Ovary (tissue), 7 donors: ENCODE measurements at regions not wholly inside any gene's neighbourhood (a gene's known extent, or its start where the extent isn't known, plus 50 kb on each side); places are given as distances from the start of the nearest gene placed in this dataset.

Source experiments
- DNase-seq, 5 donors: peaks; one replicate each; pipeline ENCODE4 v3.0.0-alpha.2; 2019 to 2020
- H3K27ac ChIP-seq, 2 donors: fragments of 200-600 bp; one replicate each; pipeline versions ENCODE4 v1.5.1 to v1.8.0; 2019 to 2022
- H3K27me3 ChIP-seq: fragments of 200-600 bp; one replicate; pipeline ENCODE4 v1.8.0; 2022
- H3K36me3 ChIP-seq: fragments of 200-600 bp; sonication (generic); one replicate; pipeline ENCODE4 v1.5.1; 2019
- H3K4me1 ChIP-seq: one replicate; pipeline ENCODE4 v1.8.1; 2013; ENCODE audit warnings: mild to moderate bottlenecking, moderate library complexity; ENCODE audit not compliant: insufficient read depth
- H3K4me3 ChIP-seq: fragments of 200-600 bp; sonication (generic); one replicate; pipeline ENCODE4 v1.5.1; 2017
- H3K9me3 ChIP-seq, 2 donors: fragments of 200-600 bp in 1 of 2; sonication (generic) in 1 of 2; one replicate each; pipeline versions ENCODE4 v1.5.1 to v1.8.1; 2013 to 2019; ENCODE audit warnings: mild to moderate bottlenecking in 1 of 2, moderate library complexity in 1 of 2
- CTCF ChIP-seq, 3 donors: fragments of 450-650 bp in 2 of 3; fragments of 200-600 bp in 1 of 3; IDR thresholded peaks; one replicate each; pipeline versions ENCODE4 v1.5.1 to v1.8.0; 2016 to 2022; ENCODE audit warnings: antibody characterized with exemption in 3 of 3, mild to moderate bottlenecking in 1 of 3
- EP300 ChIP-seq: sonication (generic); formaldehyde crosslinking; IDR thresholded peaks from one replicate; pipeline ENCODE4 v1.6.1; 2017; ENCODE audit warnings: antibody characterized with exemption
- POLR2A ChIP-seq: fragments of 450-650 bp; IDR thresholded peaks from one replicate; pipeline ENCODE4 v1.6.1; 2017; ENCODE audit warnings: antibody characterized with exemption, mild to moderate bottlenecking, moderate library complexity
- WGBS, 3 donors: extraction: QIAGEN DNeasy Blood & Tissue Kit in 1 of 3; methylation state at CpG; one replicate each; pipeline versions ENCODE4 v1.1.5 to v1.1.7; 2013 to 2017; 5-methylcytosine and 5-hydroxymethylcytosine counted together
- intact Hi-C, 4 donors: fragments of 100-400 bp; cut with DNase I; formaldehyde crosslinking; loops; one replicate each; pipeline versions ENCODE4 v1.11.0 to v1.15.1; 2022 to 2023
- donor health status: DM: no; HTN: no; CAD: no; lungs with moderate emphysema.
- donor health status: DM: no; HTN: no; CAD: no.
- donor health status: Bipolar disorder and iron deficiency.
- donor health status: DM: no; HTN: no; CAD: no.
- donor health status: DM: yes; HTN: yes; CAD: no.

GRCh38 chr5:52409835-52410234, 377.9 kb upstream of the ITGA1 start:
- no peaks in the 10 kb centered on the region for H3K27me3 ChIP-seq
- 85 to 88% (median 86%) methylated on average over 8 of the region's 8 CpGs for WGBS, 3 donors
- TF ChIP-seq POLR2A: no peak
- no peak for TF ChIP-seq EP300
- no peak for TF ChIP-seq CTCF (IDR thresholded peaks at IDR 0.05)

GRCh38 chr5:52419357-52419756, 368.4 kb upstream of the ITGA1 start:
- H3K4me3 ChIP-seq: no peak overlapping the region
- 71 to 77% (median 74%) methylated on average over 1 of the region's 1 CpG for WGBS, 3 donors
- intact Hi-C loops: no loop called here

More at GRCh38 chr5:52409835-52410234, 377.9 kb upstream of the ITGA1 start:
- Histone ChIP-seq H3K9me3 (no peaks in the 10 kb centered on the region), H3K27ac (no peak overlapping the region), H3K4me3 (no peak overlapping the region), H3K36me3 (no peaks in the 10 kb centered on the region), H3K4me1 (no peaks in the 10 kb centered on the region)
- intact Hi-C loops: no loop called here
- DNase-seq: no peak

GRCh38 chr5:52427615-52428014, 360.1 kb upstream of the ITGA1 start:
- no peak for TF ChIP-seq EP300
- TF ChIP-seq POLR2A: no peak
- TF ChIP-seq CTCF (IDR thresholded peaks at IDR 0.05): no peak
- no peak for DNase-seq
- Histone ChIP-seq H3K27me3 (no peaks in the 10 kb centered on the region), H3K36me3 (no peaks in the 10 kb centered on the region), H3K4me1 (no peaks in the 10 kb centered on the region), H3K27ac (no peak overlapping the region), H3K4me3 (no peak overlapping the region), H3K9me3 (no peaks in the 10 kb centered on the region)
- intact Hi-C loops: no loop called here
- WGBS, 3 donors: 81 to 93% (median 89%) methylated on average over 4 of the region's 4 CpGs

More at GRCh38 chr5:52419357-52419756, 368.4 kb upstream of the ITGA1 start:
- no peak for DNase-seq
- Histone ChIP-seq H3K4me1 (no peaks in the 10 kb centered on the region), H3K36me3 (no peaks in the 10 kb centered on the region), H3K9me3 (no peaks in the 10 kb centered on the region), H3K27me3 (no peaks in the 10 kb centered on the region), H3K27ac (no peak overlapping the region)
- no peak for TF ChIP-seq EP300

GRCh38 chr5:52428977-52429489, 358.7 kb upstream of the ITGA1 start:
- Histone ChIP-seq H3K27me3 (no peaks in the 10 kb centered on the region), H3K9me3 (no peaks in the 10 kb centered on the region), H3K27ac (no peak overlapping the region), H3K36me3 (no peaks in the 10 kb centered on the region), H3K4me1 (no peaks in the 10 kb centered on the region), H3K4me3 (no peak overlapping the region)
- DNase-seq: no peak
- intact Hi-C loops: no loop called here
- TF ChIP-seq EP300: no peak
- TF ChIP-seq CTCF (IDR thresholded peaks at IDR 0.05): no peak
- no peak for TF ChIP-seq POLR2A
- 79 to 90% (median 86%) methylated on average over 3 of the region's 3 CpGs for WGBS, 3 donors

DNA sequence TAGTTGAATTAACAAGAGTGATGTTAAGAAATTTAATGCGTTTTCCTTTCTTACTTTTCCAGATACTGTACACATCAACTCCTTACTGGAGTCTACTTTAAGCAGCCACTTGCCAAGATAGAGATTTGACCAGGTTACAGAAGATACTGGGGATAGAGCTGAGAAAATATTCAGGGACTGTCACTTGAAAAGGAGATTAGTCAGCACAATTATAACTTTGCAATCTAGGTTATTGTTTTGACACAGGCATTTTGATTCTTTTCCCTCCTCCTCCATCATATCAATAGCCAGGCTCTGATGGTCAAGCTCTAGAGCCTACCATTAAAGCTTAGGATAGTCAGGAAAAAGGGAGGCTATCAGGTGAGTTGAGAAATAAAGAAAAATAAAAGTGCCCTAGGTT, 345.9 kb upstream of the ITGA1 start:
- no peaks in the 10 kb centered on the region for H3K36me3 ChIP-seq
- no peak overlapping the region for H3K27ac ChIP-seq
- no peak for DNase-seq
- H3K4me1 ChIP-seq: no peaks in the 10 kb centered on the region
- WGBS, 3 donors: 84 to 92% (median 91%) methylated on average over 1 of the region's 1 CpG
- no peak for TF ChIP-seq POLR2A
- intact Hi-C loops: no loop called here
- H3K9me3 ChIP-seq: no peaks in the 10 kb centered on the region
- no peak overlapping the region for H3K4me3 ChIP-seq
- no peaks in the 10 kb centered on the region for H3K27me3 ChIP-seq
